Naive B cell (primary cell): ENCODE measurements at regions not wholly inside any gene's neighbourhood (a gene's known extent, or its start where the extent isn't known, plus 50 kb on each side); places are given as distances from the start of the nearest gene placed in this dataset.
A peak's percentile ranks its signal among the peaks of the same experiment; 100 is the strongest.
"Not testable (repeated sequence)": the region's sequence is repeated elsewhere in the genome, so short reads cannot be mapped to it uniquely, and the experiment has no call there.

Experiments used
- ATAC-seq, 2 donors: fragments of 150-1000 bp; cut with Tn5 transposase; 2 replicates each; pipeline ENCODE4 v1.10.0; 2021; ENCODE audit warnings: low read depth in 2 of 2, mild to moderate bottlenecking in 2 of 2, moderate library complexity in 2 of 2
- DNase-seq: peaks from one replicate; pipeline ENCODE4 v3.0.0; 2022
- H3K27ac Mint-ChIP-seq, 6 donors: one replicate each; pipeline ENCODE4 v1.8.0; 2020 to 2022; ENCODE audit warnings: mild to moderate bottlenecking in 6 of 6, mixed read lengths in 6 of 6, moderate library complexity in 5 of 6, inconsistent platforms in 2 of 6
- H3K27me3 Mint-ChIP-seq, 3 donors: one replicate each; pipeline ENCODE4 v1.8.0; 2021 to 2022; ENCODE audit warnings: mixed read lengths in 3 of 3, mild to moderate bottlenecking in 1 of 3
- H3K36me3 Mint-ChIP-seq, 2 donors: one replicate each; pipeline ENCODE4 v1.8.0; 2020 to 2022; ENCODE audit warnings: mixed read lengths in 2 of 2, inconsistent platforms in 1 of 2, mild to moderate bottlenecking in 1 of 2
- H3K4me1 Mint-ChIP-seq, 3 donors: one replicate each; pipeline ENCODE4 v1.8.0; 2020 to 2022; ENCODE audit warnings: mixed read lengths in 3 of 3, inconsistent platforms in 1 of 3, mild to moderate bottlenecking in 1 of 3, moderate library complexity in 1 of 3
- H3K4me3 Mint-ChIP-seq, 8 donors: one replicate each; pipeline ENCODE4 v1.8.0; 2020 to 2022; ENCODE audit warnings: mild to moderate bottlenecking in 8 of 8, mixed read lengths in 8 of 8, moderate library complexity in 8 of 8, inconsistent platforms in 2 of 8
- H3K9me3 Mint-ChIP-seq, 7 donors: one replicate each; pipeline ENCODE4 v1.8.0; 2020 to 2022; ENCODE audit warnings: mixed read lengths in 7 of 7, mild to moderate bottlenecking in 5 of 7, inconsistent platforms in 2 of 7, moderate library complexity in 1 of 7

GRCh38 chr21:25437465-25437864 is 169.8 kb downstream of the MRPL39 start:
- H3K9me3 Mint-ChIP-seq: peaks cover 4 to 17% (median 10%) of the 10 kb centered on the region in 7 donors
- H3K4me1 Mint-ChIP-seq, H3K27me3 Mint-ChIP-seq, ATAC-seq, H3K36me3 Mint-ChIP-seq, DNase-seq, H3K4me3 Mint-ChIP-seq: not testable (repeated sequence)
- H3K27ac Mint-ChIP-seq: peak overlapping the region in 1 of 6 donors; percentile 50

GRCh38 chr21:25428537-25428936 is 178.7 kb downstream of the MRPL39 start:
- Mint-ChIP-seq H3K4me3 (peak overlapping the region in 1 of 8 donors; percentile 9), H3K27ac (peak overlapping the region in 2 of 6 donors; percentile 39 to 42)
- ATAC-seq: peak in 1 of 2 donors; percentile 24

GRCh38 chr21:25427828-25428227 is 179.5 kb downstream of the MRPL39 start:
- ATAC-seq (no peak), DNase-seq (no peak)
- H3K4me3 Mint-ChIP-seq: no peak overlapping the region
- H3K27ac Mint-ChIP-seq: no peak overlapping the region
- peaks cover 31 to 40% (median 37%) of the 10 kb centered on the region in 3 donors for H3K4me1 Mint-ChIP-seq
- H3K9me3 Mint-ChIP-seq: no peaks in the 10 kb centered on the region
- H3K36me3 Mint-ChIP-seq: no peaks in the 10 kb centered on the region
- no peaks in the 10 kb centered on the region for H3K27me3 Mint-ChIP-seq

More at GRCh38 chr21:25428537-25428936, 178.7 kb downstream of the MRPL39 start:
- Mint-ChIP-seq H3K4me1 (peaks cover 31 to 40% (median 35%) of the 10 kb centered on the region in 3 donors), H3K9me3 (no peaks in the 10 kb centered on the region), H3K36me3 (no peaks in the 10 kb centered on the region), H3K27me3 (no peaks in the 10 kb centered on the region)
- no peak for DNase-seq

- Mint-ChIP-seq H3K27me3 (no peaks in the 10 kb centered on the region), H3K9me3 (no peaks in the 10 kb centered on the region), H3K4me3 (no peak overlapping the region), H3K36me3 (no peaks in the 10 kb centered on the region), H3K27ac (no peak overlapping the region), H3K4me1 (peaks cover 36 to 48% (median 46%) of the 10 kb centered on the region in 3 donors)
- no peak for DNase-seq
- no peak for ATAC-seq
These were observed 180.7 kb downstream of the MRPL39 start for GRCh38 chr21:25426580-25426979.

- H3K4me3 Mint-ChIP-seq: peak overlapping the region; percentile 36 to 85 (median 58)
- peaks cover 46 to 58% (median 56%) of the 10 kb centered on the region in 3 donors for H3K4me1 Mint-ChIP-seq
- DNase-seq (peak; percentile 21), ATAC-seq (peak; percentile 22 to 25)
- H3K36me3 Mint-ChIP-seq: no peaks in the 10 kb centered on the region
- H3K9me3 Mint-ChIP-seq: no peaks in the 10 kb centered on the region
- H3K27me3 Mint-ChIP-seq: no peaks in the 10 kb centered on the region
- H3K27ac Mint-ChIP-seq: peak overlapping the region; percentile 11 to 93 (median 46)
These were observed 182.1 kb downstream of the MRPL39 start for GRCh38 chr21:25425156-25425555.

GRCh38 chr21:25424634-25425033 is 182.6 kb downstream of the MRPL39 start:
- DNase-seq (peak; percentile 30), ATAC-seq (peak; percentile 46 to 47)
- no peaks in the 10 kb centered on the region for H3K9me3 Mint-ChIP-seq
- H3K4me1 Mint-ChIP-seq: peaks cover 46 to 57% (median 56%) of the 10 kb centered on the region in 3 donors
- peak overlapping the region; percentile 36 to 85 (median 58) for H3K4me3 Mint-ChIP-seq
- no peaks in the 10 kb centered on the region for H3K36me3 Mint-ChIP-seq
- H3K27ac Mint-ChIP-seq: peak overlapping the region; percentile 11 to 93 (median 46)
- no peaks in the 10 kb centered on the region for H3K27me3 Mint-ChIP-seq

GRCh38 chr21:25424048-25424447 is 183.2 kb downstream of the MRPL39 start:
- Mint-ChIP-seq H3K9me3 (no peaks in the 10 kb centered on the region), H3K27me3 (no peaks in the 10 kb centered on the region), H3K36me3 (no peaks in the 10 kb centered on the region), H3K4me3 (peak overlapping the region; percentile 36 to 85 (median 58)), H3K27ac (peak overlapping the region; percentile 11 to 93 (median 46)), H3K4me1 (peaks cover 42 to 53% (median 51%) of the 10 kb centered on the region in 3 donors)
- ATAC-seq (peak; percentile 32 to 34), DNase-seq (peak; percentile 47)

- peak overlapping the region in 3 of 6 donors; percentile 85 to 94 (median 86) for H3K27ac Mint-ChIP-seq
- H3K9me3 Mint-ChIP-seq: no peaks in the 10 kb centered on the region
- ATAC-seq (no peak), DNase-seq (no peak)
- H3K36me3 Mint-ChIP-seq: no peaks in the 10 kb centered on the region
- no peak overlapping the region for H3K4me3 Mint-ChIP-seq
- peaks cover 37 to 43% (median 43%) of the 10 kb centered on the region in 3 donors for H3K4me1 Mint-ChIP-seq
- H3K27me3 Mint-ChIP-seq: no peaks in the 10 kb centered on the region
These were observed 184.4 kb downstream of the MRPL39 start for GRCh38 chr21:25422610-25423608.

- Mint-ChIP-seq H3K27me3 (no peaks in the 10 kb centered on the region), H3K4me1 (peaks cover 33 to 43% (median 38%) of the 10 kb centered on the region in 3 donors), H3K4me3 (peak overlapping the region; percentile 8 to 85 (median 65)), H3K9me3 (no peaks in the 10 kb centered on the region), H3K27ac (peak overlapping the region; percentile 84 to 98 (median 94)), H3K36me3 (no peaks in the 10 kb centered on the region)
- DNase-seq (peak; percentile 70), ATAC-seq (peak; percentile 82 to 83)
These were observed 185.8 kb downstream of the MRPL39 start for GRCh38 chr21:25421321-25422028.

GRCh38 chr21:25420831-25421230 is 186.4 kb downstream of the MRPL39 start:
- DNase-seq: no peak
- Mint-ChIP-seq H3K4me1 (peaks cover 31 to 40% (median 38%) of the 10 kb centered on the region in 3 donors), H3K4me3 (peak overlapping the region in 4 of 8 donors; percentile 16 to 78 (median 57)), H3K27me3 (no peaks in the 10 kb centered on the region), H3K27ac (peak overlapping the region; percentile 84 to 98 (median 94)), H3K9me3 (no peaks in the 10 kb centered on the region), H3K36me3 (no peaks in the 10 kb centered on the region)
- ATAC-seq: no peak

- Mint-ChIP-seq H3K4me1 (peaks cover 17 to 21% (median 18%) of the 10 kb centered on the region in 3 donors), H3K27ac (no peak overlapping the region), H3K9me3 (peaks cover 0 to 13% (median 0%) of the 10 kb centered on the region in 7 donors), H3K27me3 (no peaks in the 10 kb centered on the region), H3K4me3 (no peak overlapping the region), H3K36me3 (no peaks in the 10 kb centered on the region)
- DNase-seq: no peak
- ATAC-seq: no peak
These were observed 190.6 kb downstream of the MRPL39 start for GRCh38 chr21:25416669-25417068.

GRCh38 chr21:25412100-25412499 is 195.2 kb downstream of the MRPL39 start:
- peak overlapping the region in 1 of 6 donors; percentile 24 for H3K27ac Mint-ChIP-seq
- H3K4me1 Mint-ChIP-seq: peaks cover 33 to 41% (median 34%) of the 10 kb centered on the region in 3 donors
- no peaks in the 10 kb centered on the region for H3K36me3 Mint-ChIP-seq
- no peak for ATAC-seq
- peaks cover 0 to 13% (median 0%) of the 10 kb centered on the region in 7 donors for H3K9me3 Mint-ChIP-seq
- H3K27me3 Mint-ChIP-seq: no peaks in the 10 kb centered on the region
- H3K4me3 Mint-ChIP-seq: no peak overlapping the region
- DNase-seq: no peak

GRCh38 chr21:25409978-25410377 is 197.3 kb downstream of the MRPL39 start:
- Mint-ChIP-seq H3K9me3 (peaks cover 0 to 9% (median 0%) of the 10 kb centered on the region in 7 donors), H3K4me3 (peak overlapping the region in 1 of 8 donors; percentile 4), H3K4me1 (peaks cover 40 to 54% (median 49%) of the 10 kb centered on the region in 3 donors), H3K36me3 (no peaks in the 10 kb centered on the region), H3K27me3 (no peaks in the 10 kb centered on the region), H3K27ac (peak overlapping the region in 3 of 6 donors; percentile 50 to 65 (median 55))
- ATAC-seq (no peak), DNase-seq (no peak)
